ENCODE measurements at regions not wholly inside any gene's neighbourhood (a gene's known extent, or its start where the extent isn't known, plus 50 kb on each side); places are given as distances from the start of the nearest gene placed in this dataset.

DNA sequence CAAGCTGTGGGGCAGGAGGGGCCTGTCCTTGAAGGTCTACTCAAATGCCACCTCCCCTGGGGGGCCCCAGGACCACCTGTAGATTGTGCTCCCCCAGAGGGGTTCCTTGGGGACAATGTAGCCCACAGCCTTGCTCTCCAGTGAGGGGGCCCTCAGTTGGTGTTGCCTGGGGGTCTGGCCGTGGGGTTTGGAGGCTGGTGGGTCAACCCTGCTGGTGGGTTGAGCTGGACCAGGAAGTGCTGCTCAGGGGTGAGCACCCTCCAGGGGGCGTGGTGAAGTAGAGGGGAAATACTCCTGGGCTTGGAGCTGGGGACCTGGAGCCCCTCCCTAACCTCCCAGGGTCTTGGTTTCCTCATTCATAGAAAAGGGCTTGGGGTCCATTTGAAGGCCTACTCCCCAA is 143.6 kb upstream of the WNT4 start:
- DNase-seq (ENCODE audit: low spot score): no peak

DNA sequence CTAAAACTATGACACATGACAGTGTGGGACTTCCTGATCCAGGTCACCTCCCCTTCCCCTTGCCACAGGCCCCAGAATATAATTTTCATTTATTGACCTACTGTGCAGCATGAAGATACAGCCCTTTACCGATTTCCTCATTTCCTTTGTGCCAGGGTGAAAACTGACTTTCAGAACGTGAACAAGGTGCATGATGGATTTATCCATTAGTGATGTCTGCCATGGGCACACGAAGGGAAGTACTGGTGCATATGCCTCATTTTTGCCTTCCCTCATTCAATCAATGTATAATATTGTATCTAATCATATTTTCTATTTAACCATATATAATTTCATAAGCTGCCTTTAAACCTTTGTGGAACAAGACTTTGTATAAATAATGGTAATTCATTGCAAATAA is 144.4 kb upstream of the WNT4 start:
- DNase-seq (ENCODE audit: low spot score): peak; percentile 2

DNA sequence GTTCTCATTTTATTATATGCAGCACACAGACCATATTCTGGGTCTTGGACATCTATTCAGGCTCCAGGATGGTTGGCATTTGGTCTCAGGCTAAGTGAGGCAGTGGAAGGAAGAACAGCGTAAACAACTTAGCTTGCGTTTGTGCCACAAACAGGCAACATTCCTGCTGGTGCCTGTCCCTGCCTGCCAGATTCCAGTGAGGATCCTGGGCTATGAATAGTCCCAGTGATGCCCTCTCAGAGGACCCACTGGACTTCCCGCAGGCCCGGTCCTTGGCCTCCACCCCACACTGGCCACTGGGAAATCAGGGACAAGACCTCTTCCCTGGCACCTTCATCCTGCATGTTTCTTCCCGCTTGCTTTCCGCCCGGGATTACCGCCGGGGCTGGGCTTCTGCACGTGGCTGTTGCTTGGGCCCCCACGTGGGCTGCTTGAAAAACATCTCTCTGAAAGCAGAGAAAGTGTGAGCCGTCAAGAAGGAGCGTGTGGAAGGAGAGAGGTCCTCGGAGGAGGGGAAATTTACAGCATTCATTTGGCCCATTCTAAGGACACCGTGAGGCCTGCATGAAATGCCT is 145.1 kb upstream of the WNT4 start:
- no peak for DNase-seq (ENCODE audit: low spot score)

DNA sequence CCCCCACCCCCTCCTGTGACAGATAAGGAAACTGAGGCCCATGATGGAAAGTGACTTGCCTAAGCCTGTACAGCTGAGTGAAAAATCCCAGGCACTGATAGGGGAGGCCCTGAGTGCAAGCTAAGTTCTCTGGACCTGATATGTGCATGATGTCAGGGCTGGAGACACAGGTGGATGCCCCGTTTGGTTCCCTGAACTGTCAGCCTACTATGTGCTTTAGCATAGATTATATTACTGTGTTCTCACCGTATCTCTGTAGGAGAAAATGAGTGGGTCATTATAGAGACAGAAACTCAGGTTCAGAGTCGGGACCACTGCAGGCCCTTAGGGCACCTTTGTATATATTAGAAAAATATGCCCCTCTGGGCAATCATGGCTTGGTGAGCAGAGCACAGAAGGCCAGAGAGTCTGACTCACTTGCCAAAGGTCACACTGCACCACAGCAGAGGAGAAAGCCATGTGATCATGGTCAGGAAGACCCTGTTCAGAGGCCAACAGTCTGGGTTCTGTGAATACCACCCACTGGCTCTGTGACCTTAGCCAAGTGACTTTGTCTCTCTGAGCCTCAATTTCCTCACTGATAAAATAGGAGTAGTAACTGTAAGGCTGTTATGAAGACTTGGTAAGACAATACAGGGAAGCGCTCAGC is 145.8 kb upstream of the WNT4 start:
- peak; percentile 18 for DNase-seq (ENCODE audit: low spot score)

DNA sequence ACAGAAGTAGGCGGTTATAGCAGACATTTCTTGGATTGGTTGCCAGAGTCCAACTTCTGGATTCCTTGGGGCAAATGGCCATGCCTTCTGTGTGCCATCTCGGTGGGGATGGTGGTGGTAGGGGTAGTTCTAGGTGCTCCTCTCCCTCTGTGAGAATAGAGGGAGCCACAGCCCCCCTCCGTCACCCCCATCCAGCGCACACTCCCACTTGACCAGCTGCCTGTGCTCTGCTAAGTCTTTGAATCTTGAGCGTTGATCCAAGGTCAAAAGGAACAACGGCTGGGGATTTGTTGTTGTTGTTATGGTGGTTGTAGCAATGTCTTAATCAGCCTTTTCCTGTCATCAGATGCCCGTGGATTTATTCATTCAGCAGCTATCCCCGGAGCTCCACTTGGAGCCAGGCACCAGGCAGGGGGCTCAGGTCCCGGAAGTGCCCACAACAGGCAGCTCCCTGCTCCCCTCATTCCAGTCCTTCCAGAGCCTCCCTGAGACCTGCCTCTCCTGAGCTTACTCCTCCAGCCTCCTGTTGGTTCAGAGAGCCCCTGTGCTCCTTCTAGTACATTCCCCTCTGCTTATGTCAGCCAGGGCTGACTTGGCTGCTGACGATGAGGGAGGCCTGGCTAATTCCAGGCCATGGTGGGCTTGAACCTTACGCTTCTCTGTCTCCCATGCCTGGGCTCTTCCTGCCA is 146.6 kb upstream of the WNT4 start:
- peak; percentile 8 for DNase-seq (ENCODE audit: low spot score)

DNA sequence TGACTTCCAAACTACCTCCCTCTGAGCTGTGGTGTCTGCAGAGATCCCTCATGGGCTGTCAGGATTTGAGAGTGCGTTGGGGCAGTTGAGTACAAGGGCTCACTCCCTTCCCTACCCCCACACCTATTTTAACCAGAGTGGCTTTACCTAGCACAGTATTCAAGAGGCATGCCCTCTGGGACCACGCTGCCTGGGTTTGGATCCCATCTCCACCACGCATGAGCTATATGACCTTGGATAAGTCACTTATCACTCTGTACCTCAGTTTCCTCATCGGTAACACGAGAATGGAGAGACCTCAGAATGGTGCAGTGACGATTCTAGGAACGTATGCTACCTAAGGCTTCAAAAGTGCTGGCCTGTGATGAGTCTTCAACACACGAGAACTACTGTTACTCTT is 147.3 kb upstream of the WNT4 start:
- peak; percentile 7 for DNase-seq (ENCODE audit: low spot score)

DNA sequence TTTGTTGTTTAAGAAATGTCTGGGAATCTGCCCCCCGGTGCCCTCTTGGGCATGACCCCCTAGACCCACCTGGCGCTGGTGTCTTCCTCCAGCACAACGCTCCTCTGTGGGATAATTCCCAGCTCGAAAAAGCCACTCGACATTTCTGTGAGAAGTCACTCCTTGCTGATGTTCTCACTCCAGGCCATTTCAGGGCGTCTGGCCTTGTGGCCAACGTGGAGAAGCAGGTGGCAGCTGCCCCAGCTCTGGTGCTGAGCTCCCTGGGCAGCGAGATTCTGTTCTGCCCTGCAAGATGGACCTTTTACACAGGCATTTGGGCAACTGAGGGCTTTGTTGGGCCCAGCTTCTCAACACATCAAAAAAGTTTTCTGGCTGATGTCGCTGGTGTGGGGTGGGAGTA is 147.7 kb upstream of the WNT4 start:
- peak; percentile 5 for DNase-seq (ENCODE audit: low spot score)

DNA sequence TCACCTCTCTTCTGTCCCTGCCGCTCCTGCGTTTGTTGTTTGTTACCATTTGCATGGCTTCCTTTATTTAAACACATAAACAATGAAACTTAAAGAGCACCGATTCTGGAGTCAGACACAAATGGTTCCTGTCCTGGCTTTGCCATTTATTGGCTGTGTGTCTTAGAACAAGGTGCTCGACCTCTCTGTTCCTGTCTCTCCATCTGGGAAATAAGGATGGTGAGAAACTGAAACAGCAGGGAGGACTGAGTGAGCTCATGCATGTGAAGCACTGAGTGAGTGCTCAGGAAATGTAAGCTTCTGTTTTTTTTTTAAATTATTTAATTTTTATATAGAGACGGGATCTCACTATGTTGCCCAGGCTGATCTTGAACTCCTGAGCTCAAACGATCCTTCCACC is 148.2 kb upstream of the WNT4 start:
- DNase-seq (ENCODE audit: low spot score): peak; percentile 1

DNA sequence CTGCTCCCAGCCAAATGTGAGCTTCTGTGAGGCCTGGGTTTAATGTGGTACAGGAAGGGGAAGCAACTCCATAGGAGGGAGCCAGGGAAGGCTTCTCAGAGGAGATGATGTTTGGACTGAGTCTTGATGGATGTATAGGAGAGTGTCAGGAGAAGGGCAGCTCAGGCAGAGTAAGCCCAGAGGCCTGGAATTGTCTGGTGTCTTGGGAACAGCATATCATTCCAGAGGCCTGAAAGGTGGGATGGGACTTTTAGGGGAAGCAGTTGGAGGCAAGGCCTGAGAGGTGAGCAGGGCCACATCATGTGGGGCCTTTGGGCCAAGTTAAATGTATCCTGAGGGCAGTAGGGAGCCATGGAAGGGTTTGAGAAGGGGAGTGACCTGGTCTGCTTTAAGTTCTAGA is 148.6 kb upstream of the WNT4 start:
- DNase-seq (ENCODE audit: low spot score): peak; percentile 2

DNA sequence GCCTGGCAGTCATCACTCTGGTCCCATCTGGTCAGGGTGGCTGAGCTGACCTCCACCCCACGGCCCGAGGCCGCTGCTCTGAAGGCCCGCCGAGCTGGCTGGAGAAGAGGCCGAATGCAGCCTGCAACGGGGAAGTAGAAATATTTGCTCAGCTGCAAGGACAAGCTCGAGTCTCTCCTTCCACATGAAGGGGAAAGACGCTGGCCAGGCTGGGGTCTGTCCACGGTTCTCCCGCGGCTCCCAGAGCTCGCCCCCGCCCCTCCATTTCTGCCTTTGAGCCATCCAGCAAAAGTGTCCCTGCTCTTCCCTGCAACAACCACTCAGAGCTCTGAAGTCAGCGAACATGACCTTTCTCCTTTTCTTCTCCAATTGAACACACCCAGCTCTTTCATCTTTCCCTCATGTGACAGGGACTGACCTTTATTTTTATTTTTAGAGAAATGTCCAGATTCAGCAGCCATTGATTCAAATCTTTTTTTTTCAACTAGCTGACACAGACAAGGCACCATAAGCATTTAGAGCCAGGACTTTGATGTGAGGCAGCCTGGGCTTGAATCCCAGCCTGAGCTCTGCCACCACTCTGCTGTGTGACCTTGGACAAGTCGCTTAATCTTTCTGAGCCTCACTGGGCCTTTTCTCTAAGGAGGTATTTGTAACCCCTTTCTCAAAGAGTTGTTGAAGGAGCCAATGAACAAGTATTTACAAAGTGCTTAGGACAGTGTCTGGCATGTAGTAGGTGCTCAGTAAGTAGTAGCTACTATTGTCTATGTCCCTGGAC is 149.3 kb upstream of the WNT4 start:
- DNase-seq (ENCODE audit: low spot score): peak; percentile 2

DNA sequence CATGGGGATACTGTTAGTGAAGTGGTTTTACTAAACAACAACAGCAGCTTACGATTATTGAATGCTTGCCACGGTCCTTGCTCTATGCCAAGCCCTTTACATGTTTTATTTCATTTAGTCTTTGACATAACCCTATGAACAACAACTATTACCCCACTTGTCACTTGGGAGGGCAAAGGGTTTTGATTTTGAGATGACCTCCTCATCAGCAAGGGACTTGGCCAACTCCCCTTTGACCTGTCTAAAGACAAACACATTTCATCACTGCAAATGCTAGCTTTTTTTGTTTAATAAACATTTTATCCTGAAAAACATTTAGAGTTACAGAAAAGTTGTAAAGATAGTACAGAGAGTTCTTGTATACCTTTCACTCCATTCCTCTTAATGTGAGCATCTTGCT is 152.5 kb upstream of the WNT4 start:
- DNase-seq (ENCODE audit: low spot score): no peak

DNA sequence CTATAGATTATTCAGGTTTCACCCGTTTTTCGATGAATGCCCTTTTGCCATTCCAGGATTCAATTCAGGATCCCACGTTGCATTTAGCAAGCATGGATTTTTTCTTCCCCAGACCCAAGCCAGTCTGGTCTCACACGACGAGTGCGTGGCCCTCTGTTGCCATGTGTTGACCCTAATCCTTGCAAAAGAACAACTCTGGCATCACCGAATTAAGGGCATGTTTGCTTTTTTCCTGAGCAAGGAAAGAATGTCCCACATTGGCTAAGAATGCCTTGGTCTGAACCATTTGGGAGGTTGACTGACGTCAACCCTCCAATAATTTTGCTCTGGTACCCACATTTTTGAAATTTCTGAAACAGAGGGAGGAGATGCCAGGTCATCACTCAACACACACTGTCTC is 153.0 kb upstream of the WNT4 start:
- DNase-seq (ENCODE audit: low spot score): peak; percentile 7

DNA sequence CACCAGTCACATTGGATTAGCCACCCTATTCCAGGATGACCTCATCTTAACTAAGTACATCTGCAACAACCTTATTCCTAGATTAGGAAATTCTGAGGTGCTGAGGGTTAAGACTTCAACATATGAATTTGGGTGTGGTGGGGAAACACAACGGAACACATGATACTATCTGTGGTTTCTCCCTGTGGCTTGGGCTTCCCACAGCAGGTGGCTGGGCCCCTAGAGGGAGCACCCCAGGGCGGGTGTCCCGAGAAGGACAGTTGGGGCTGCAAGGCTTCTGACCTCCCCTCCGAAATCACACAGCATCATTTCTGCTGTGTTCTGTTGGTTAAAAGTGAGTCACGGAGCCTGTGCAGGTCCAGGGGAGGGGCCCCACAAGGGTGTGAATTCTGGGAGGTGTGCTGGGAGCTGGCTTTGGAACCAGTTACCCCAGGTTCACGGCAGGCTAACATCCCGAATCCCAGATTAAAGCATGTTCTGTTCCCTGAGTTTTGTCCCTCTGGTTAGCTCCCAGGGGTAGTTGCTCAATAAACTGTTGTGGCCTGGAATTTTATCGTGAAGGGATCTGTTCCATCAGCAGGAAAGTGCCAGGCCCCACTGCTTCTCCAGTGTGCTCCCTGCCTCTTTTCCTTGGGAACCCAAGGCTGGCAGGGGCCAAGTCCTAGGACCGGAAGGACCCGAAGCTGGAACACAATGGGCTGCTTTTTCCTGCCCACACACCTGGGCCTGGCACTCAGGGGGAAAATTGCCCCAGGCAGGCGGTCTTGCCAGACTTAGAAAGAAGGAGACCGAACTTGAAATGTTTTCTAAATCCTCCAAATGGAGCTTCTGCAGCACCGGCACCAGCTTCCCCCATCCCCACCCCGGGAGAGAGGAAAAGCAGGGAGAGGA is 154.0 kb upstream of the WNT4 start:
- DNase-seq (ENCODE audit: low spot score): peak; percentile 21

DNA sequence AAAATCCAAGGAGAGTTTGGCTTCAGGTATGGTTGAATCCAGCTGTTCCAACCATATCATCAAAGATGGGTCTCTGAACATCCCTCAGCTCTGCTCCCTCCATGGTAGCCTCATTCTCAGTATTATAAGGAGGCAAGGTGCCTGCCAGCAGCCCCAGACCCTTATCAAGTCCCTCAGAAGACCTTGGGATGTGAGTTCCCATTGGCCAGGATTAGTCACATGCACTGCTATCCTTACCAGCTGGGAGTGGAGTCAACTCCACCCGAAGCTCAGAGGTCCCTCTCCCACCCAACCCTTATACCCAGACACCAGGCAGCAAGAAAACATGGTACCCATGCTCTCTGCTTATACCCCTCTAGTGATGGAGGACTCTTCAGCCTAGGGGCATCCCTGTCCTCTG is 153.7 kb upstream of the ZBTB40 start:
- DNase-seq (ENCODE audit: low spot score): peak; percentile 5

DNA sequence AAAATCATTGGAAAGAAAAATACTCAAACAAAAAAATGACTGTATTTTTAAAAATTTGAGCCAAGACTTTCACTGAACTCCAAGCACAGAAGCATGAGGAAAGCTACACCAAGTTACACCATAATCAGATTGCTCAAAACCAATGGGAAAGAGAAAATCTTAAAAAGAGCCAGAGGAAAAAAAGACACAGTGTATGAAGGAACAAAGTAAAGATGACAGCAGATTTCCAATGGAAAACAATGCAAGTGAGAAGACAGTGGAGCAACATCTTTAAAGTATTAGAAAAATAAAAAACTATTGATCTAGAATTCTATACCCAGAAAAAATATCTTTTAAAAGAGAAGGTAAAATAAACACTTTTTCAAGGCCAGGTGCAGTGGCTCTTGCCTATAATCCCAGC is 147.8 kb upstream of the ZBTB40 start:
- DNase-seq (ENCODE audit: low spot score): no peak

DNA sequence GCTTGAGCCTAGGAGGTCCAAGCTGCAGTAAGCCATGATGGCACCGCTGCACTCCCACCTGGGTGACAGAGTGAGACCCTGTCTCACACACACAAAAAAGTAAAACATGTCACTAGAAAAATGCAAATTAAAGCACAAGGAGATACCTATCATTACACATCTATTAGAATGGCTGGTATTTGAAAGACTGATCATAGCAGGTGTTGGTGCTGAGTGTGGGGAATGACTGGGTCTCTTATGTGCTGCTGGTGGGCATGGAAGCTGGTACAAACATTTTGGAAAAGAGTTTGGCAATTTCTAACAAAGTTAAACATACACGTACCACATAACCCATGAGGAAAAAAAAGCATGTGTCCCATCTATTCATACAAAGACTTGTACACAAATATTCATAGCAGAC is 142.1 kb upstream of the ZBTB40 start:
- DNase-seq (ENCODE audit: low spot score): no peak

DNA sequence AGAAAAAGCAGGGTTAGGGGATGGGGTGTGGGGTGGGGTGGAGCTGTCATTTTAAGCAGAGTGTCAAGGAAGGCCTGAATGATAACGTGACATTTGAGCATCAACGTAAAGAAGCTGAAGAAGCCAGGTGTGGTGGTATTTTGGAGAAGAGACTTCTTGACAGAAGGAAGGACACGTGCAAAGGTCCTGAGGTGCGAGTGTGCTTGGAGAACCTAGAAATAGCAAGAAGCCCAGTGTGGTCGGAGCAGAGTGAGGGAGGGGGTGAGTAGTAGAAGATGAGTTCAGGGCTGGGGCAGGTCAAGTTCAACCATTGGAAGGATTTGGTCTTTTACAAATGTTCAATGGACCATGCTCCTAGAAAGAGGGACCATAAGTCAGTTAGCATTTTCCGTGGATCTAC is 140.2 kb upstream of the ZBTB40 start:
- DNase-seq (ENCODE audit: low spot score): no peak

DNA sequence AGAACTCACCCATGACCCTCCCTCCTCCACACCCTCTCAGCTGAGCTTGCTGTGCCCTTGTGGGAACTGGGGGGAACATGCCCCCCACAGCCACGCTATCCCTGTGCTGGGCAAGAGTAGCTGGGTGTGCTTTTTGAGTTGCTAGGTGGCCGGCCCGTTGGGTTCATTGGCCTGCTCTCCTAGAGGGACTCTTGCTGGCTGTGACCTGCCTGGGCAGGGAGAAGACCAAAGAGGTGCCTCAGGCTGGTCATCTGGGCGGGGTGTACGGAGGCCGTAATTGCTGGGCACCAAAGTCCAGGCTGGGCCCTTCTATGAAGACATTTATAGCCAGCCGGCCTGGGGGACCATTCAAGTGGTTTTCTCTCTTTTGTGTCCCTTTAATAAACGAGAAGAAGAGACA is 138.3 kb upstream of the ZBTB40 start:
- no peak for DNase-seq (ENCODE audit: low spot score)

DNA sequence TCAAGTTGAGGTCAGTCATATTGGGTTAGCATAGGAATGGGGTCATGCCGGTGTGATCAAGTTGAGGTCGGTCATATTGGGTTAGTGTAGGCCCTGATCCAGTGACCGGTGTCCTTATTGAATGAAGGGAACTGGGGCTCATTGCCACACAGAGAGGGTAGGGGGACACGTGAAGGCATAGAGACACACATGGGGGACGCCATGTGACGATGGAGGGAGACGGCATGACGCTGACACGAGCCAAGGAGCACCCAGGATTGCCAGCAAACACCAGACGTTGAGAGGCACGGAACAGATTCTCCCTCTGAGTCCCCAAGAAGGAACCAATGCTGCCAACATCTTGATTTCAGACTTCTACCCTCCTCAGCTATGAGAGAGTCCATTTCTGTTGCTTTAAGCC is 136.9 kb upstream of the ZBTB40 start:
- no peak for DNase-seq (ENCODE audit: low spot score)

DNA sequence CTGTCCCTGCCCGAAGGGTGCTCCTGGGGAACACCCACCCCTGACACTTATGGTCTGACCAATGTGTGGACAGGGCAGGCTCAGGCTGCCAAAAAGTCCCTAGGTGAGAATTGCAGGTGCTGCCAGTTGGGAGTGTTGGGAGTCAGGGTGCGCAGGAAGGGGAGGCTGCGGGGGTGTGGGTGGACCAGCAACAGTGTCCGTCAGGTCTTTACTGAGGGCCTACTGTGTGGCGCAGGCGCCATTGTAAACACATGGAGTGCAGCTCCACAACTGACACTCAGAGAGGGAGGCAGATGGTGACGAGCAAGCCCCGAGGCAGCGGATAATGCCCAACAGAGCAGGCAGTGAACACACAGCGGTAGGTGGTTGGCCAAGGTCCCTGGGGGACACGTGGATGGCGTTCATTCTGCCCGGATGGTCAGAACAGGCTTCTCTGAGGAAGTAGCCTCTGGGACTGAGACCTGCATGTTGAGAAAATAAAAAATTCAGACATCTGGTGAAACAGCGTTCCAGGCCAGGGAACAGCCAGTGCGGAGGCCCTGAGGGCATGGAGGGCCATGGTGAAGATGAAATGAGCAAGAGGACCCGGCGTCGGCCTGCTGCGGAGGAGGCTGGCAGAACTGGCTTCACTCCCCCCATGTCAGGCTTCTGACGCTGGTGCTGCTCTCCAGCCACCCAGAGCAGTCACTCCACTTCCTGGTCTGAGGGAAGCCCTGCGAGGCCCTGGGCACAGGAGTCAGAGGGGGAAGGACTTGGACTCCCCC is 136.2 kb upstream of the ZBTB40 start:
- no peak for DNase-seq (ENCODE audit: low spot score)

DNA sequence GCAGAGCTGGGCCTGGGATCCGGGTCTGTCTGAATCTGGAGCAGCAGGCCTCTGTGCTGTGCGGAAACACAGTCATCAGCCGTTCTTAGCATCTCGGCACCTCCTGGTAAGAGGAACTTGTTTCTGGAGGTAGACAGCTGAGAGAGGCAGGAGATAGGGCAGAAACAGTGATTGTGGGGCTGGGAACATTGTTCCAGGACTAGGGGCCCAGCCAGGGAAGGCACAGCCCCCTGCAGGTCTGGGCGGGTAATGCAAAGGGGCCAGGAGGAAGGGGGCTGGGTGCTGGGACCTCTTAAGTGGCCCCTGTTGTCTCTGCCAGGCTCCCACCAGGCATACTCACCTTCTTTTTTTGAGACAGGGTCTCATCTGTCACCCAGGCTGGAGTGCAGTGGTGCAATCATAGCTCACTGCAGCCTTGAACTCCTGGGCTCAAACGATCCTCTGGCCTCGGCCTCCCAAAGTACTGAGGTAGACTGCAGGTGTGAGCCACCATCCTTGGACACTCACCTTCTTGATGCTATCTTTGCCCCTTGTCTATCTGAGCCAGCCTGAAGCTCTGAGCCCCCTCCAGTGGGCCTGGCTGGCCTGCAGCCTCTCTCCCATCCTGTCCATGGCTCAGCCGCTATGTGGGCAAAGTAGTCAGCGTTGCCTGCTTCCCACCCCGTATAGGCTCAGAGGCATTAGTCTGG is 134.3 kb upstream of the ZBTB40 start:
- DNase-seq (ENCODE audit: low spot score): peak; percentile 47
